ENCODE measurements at regions not wholly inside any gene's neighbourhood (a gene's known extent, or its start where the extent isn't known, plus 50 kb on each side); places are given as distances from the start of the nearest gene placed in this dataset.

DNA sequence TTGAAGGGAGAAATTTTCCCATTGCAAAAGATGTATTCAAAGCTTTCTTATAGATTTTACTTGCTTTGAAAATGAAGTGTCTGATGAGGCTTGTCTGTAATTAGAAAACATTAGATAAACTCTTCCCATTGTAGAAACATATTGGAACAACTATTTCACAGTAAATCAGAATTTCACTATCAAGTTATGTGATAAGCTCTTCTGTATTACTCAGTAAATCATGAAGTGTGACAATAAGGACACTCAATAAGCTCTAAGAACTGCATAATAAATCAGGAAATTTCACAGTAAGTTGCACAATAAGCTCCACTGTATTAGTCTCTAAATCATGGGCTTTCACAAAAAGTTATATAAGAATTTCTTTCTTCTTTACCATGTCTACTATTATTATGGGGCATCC is 1546.6 kb downstream of the SLITRK5 start:
- no peak for DNase-seq (ENCODE audit: low read depth)
- H3K4me3 ChIP-seq (ENCODE audit: low read depth, low read length) = no peak overlapping the region
- TF ChIP-seq, protein P1, sequence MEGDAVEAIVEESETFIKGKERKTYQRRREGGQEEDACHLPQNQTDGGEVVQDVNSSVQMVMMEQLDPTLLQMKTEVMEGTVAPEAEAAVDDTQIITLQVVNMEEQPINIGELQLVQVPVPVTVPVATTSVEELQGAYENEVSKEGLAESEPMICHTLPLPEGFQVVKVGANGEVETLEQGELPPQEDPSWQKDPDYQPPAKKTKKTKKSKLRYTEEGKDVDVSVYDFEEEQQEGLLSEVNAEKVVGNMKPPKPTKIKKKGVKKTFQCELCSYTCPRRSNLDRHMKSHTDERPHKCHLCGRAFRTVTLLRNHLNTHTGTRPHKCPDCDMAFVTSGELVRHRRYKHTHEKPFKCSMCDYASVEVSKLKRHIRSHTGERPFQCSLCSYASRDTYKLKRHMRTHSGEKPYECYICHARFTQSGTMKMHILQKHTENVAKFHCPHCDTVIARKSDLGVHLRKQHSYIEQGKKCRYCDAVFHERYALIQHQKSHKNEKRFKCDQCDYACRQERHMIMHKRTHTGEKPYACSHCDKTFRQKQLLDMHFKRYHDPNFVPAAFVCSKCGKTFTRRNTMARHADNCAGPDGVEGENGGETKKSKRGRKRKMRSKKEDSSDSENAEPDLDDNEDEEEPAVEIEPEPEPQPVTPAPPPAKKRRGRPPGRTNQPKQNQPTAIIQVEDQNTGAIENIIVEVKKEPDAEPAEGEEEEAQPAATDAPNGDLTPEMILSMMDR (conservative IDR thresholded peaks at IDR 0.05; ENCODE audit: low read depth, low read length) = no peak

DNA sequence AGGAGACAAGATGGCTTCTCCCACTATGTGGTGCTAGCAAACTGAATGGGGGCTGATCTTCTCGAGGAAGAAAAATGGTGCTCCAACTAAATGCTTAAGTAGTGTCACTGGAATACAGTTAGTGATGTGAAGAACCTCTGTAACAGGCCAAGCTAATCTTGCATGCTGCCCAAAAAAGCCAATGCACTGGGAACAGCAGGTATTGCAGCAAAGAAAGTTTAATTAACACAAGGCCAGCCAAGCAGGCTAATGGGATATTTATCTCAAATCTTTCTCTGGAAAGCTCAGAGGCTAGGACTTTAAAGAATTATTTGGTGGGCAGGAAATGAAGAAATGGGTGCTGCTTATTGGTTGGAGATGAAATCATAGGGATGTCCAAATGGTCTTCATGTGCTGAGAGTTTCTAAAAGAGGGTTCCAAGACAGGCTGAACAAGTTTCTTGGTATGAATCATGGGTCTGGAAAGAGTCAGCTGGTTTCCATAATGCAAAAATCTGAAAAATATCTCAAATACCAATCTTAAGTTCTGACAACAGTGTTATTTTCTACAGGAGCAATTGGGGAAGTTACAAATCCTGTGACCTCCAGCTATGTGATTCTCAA is 1550.5 kb downstream of the SLITRK5 start:
- H3K4me3 ChIP-seq (ENCODE audit: low read depth, low read length) = no peak overlapping the region
- TF ChIP-seq, protein P1 (conservative IDR thresholded peaks at IDR 0.05; ENCODE audit: low read depth, low read length) = no peak
- DNase-seq (ENCODE audit: low read depth) = no peak

DNA sequence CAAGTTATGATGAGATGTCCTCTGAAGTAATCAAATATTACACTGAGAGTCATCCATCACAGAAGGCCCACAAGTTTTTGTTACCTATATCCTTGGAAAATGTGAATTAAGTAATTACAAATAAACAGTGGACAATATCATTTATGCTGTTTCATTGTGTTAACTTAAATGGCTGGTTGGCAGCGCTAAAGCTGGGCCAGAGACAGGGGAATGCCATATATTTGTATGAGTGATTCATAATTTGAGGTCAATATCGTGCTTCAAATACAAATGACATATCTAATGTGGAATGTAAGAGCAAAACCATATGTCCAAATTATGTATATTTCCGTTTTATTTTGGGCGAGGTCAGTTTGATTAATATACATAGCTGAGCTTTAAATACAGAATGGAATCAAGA is 1556.2 kb downstream of the SLITRK5 start:
- no peak for DNase-seq (ENCODE audit: low read depth)
- no peak overlapping the region for H3K4me3 ChIP-seq (ENCODE audit: low read depth, low read length)
- TF ChIP-seq, protein P1 (conservative IDR thresholded peaks at IDR 0.05; ENCODE audit: low read depth, low read length) = no peak

DNA sequence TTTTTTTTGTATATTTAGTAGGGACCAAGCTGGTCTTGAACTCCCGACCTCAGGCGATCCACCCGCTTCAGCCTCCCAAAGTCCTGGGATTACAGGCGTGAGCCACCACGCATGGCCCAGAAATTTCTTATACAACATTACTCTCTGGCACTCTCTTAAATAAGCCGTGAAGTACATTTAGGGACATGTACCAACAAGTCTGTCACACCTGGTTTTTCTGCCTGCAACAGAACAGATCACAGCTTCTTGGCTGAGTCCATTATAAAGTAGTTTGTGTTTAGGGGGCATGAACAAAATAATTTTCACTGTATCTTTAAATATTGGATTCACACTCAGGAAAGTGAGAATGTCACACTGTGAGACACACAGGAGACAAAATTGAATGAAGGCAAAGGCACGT is 1567.3 kb downstream of the SLITRK5 start:
- TF ChIP-seq, protein P1 (conservative IDR thresholded peaks at IDR 0.05; ENCODE audit: low read depth, low read length) = no peak
- no peak for DNase-seq (ENCODE audit: low read depth)
- H3K4me3 ChIP-seq (ENCODE audit: low read depth, low read length) = no peak overlapping the region

DNA sequence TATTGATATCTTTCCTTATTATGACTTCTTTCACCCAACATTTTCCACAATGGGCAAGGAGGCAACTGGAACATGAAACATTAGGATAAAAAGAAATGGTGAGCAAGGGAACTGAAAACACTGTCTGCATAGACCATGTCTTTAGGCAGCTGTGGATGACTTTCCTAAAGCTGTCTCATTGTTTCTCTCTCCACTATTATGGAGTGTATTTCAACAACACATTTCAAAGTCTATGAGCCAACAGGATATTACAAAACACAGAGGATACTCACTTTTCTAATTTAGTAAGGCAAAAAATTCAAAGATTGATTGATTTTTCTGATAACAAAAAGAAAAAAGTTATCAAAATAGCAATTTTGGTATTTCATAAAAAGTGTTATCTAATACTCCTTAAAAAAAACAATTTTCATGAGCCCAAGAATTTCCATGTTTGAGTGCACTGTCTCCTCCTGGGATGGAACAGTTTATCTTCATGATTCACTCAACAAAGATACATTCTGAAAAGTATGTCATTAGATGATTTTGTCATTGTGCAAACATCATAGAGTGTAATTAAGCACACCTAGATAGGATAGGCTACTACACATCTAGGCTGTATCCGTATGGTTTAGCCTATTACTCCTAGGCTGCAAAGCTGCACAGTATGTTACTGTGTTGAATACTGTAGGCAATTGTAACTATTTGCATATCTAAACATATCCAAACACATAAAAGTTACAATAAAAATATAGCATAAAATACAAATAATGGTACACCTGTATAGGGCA is 1568.4 kb downstream of the SLITRK5 start:
- DNase-seq (ENCODE audit: low read depth) = no peak
- no peak overlapping the region for H3K4me3 ChIP-seq (ENCODE audit: low read depth, low read length)
- TF ChIP-seq, protein P1 (conservative IDR thresholded peaks at IDR 0.05; ENCODE audit: low read depth, low read length) = no peak

DNA sequence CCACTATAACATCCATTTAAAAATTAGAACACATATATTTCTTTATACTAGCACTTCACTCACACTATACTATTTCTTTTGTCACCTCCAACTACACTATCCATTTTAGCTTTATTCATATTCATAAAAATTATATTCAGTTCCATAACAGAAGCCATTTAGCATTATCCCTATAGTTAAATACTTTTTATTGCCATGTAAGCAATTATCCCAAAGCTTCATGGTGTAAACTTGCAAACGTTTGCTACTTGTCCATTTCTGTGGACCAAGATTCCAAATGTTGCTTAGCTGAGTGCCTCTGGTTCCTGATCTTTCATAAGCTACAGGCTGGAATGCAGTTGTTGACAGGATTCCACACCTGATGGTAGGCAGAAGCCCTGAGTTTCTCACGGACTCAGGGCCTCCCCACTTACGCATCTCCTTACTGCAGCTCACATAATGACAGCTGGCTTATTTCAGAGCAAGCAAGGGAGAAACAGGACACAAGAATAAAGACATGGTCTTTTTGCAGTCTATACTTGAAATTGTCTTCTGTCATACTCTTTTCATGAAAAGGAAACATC is 1584.8 kb downstream of the SLITRK5 start:
- H3K4me3 ChIP-seq (ENCODE audit: low read depth, low read length) = no peak overlapping the region
- DNase-seq (ENCODE audit: low read depth) = no peak
- TF ChIP-seq, protein P1 (conservative IDR thresholded peaks at IDR 0.05; ENCODE audit: low read depth, low read length) = no peak

All from epithelial cell of proximal tubule (primary cell).